ENCODE measurements at regions not wholly inside any gene's neighbourhood (a gene's known extent, or its start where the extent isn't known, plus 50 kb on each side); places are given as distances from the start of the nearest gene placed in this dataset.
"Not testable (repeated sequence)": the region's sequence is repeated elsewhere in the genome, so short reads cannot be mapped to it uniquely, and the experiment has no call there.

DNA sequence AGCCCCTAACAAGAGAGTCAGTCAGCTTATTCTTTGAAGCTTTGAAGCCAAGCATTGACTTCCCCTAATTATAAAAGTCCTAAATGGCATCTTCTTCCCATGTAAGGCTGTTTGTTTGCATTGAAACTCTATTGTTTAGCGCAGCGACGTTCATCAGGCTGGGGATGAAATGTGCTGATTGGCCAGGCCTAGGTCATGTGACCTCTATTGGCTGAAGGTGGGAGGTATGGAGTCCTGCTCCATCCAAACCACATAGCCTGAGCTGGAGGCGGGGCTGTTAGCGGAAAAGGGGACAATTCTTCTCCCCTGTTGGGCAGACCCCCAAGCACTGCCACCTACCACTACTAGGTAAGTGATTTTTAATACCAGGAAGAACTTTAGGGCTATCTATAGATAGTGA is 145.3 kb upstream of the PRR23C start:
- ChIA-PET CTCF (no interaction called here), POLR2A (interaction anchor here (0.6 kb wide), 1 partner anchor 368 kb away, joined by 9 read pairs; no protein-coding TSS in a partner anchor)

DNA sequence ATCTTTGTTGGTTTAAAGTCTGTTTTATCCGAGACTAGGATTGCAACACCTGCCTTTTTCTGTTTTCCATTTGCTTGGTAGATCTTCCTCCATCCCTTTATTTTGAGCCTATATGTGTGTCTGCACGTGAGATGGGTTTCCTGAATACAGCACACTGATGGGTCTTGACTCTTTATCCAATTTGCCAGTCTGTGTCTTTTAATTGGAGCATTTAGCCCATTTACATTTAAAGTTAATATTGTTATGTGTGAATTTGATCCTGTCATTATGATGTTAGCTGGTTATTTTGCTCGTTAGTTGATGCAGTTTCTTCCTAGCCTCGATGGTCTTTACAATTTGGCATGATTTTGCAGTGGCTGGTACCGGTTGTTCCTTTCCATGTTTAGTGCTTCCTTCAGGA is 149.4 kb upstream of the MRPS22 start:
- POLR2A ChIA-PET, CTCF ChIA-PET: not testable (repeated sequence)

DNA sequence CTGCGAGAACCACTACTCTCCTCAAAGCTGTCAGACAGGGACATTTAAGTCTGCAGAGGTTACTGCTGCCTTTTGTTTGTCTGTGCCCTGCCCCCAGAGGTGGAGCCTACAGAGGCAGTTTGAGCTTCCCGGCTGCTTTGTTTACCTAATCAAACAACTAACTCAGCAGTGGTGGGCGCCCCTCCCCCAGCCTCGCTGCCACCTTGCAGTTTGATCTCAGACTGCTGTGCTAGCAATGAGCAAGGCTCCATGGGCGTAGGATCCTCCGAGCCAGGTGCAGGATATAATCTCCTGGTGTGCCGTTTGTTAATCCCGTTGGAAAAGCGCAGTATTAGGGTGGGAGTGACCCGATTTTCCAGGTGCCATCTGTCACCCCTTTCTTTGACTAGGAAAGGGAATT is 147.7 kb upstream of the MRPS22 start:
- CTCF ChIA-PET, POLR2A ChIA-PET: not testable (repeated sequence)

GRCh38 chr3:139197251-139197650 is 146.6 kb upstream of the MRPS22 start:
- POLR2A ChIA-PET, result no interaction called here
- CTCF ChIA-PET, result no interaction called here

DNA sequence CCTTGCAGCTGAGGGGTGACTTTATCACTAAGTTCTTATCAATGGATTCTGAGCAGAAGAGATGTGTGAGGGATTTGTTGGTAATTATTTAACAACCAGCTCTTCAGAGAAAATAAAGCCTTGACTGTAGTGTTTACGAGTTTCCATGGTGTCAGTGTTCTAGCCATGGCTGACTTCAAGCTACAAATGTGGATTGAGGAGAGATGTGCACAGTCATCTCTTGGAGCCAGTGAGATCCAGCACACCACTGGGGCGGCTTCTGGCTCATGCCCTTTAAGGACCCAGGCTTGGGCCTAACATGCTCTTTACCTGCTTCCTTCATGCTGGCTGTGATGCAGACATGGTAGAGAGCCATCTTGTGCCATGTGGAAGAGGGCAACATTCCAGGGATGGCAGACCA is 145.6 kb upstream of the MRPS22 start:
- ChIA-PET CTCF (no interaction called here), POLR2A (no interaction called here)

DNA sequence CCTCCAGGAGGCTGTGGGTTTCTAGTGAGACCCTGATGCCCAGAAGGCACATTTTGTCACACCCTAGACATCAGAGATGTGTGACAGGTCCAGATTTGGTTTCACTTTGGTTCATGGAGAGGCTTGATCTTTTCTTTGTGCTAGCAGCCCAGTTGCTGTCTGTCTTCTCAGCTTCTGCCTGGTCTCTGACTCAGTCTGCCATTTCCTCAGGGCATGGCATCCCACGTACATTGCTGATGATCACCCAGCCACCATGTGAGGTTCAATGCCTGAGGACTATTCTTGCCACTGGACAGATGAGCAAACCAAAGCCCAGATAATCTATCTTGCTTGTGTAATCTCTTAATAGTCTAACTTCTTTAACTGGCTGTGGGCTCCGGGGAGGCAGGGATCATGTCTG is 144.9 kb upstream of the MRPS22 start:
- POLR2A ChIA-PET, result no interaction called here
- CTCF ChIA-PET, result no interaction called here

GRCh38 chr3:139199421-139200010 is 144.3 kb upstream of the MRPS22 start:
- POLR2A ChIA-PET, result no interaction called here
- CTCF ChIA-PET, result no interaction called here

GRCh38 chr3:139201446-139202225 is 142.2 kb upstream of the MRPS22 start:
- ChIA-PET CTCF (no interaction called here), POLR2A (no interaction called here)

DNA sequence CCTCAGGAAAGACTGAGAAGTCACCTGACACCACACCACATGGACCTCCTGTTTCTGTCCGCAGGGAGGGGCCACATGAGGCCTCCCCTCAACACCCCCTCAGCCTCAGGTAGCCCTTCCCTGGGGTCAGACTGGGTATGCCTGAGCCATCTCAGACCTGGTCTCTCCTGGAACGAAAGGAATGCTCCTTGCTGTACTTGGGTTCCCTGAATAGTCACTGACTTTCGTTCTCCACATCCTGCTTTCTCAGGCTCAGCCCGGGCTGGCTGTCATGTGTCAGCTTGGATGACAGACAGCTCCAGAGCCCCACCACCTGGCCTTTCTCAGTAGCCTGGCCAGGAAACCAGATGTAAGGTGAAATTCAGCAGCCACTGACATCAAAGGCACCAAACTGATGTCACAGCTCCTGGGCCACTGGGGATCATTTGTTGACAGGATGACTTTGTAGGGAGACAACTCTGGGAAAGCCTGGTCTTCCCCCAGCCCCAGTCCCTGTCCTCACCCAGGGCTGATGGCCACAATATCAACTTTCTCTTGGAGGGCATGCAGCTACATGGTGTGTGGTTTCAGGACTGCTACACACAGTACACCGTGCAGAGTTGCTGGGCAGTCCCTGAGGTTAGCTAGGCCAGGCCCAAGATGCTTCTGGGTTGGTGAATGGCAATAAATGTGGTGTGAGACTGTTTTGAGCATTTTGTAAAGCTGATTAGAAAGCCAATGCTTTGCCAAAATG is 141.4 kb upstream of the MRPS22 start:
- CTCF ChIA-PET, result no interaction called here
- POLR2A ChIA-PET, result no interaction called here

- ChIA-PET POLR2A (interaction anchor here (0.5 kb wide), 1 partner anchor 85 kb away, joined by 3 read pairs; no protein-coding TSS in a partner anchor), CTCF (no interaction called here)
Observed at GRCh38 chr3:139202959-139203349, 140.9 kb upstream of the MRPS22 start.

- CTCF ChIA-PET, result interaction anchor here (0.5 kb wide), 1 partner anchor 755 kb away, joined by 4 read pairs; no protein-coding TSS in a partner anchor
- POLR2A ChIA-PET, result no interaction called here
Observed at GRCh38 chr3:139203752-139204151, 140.1 kb upstream of the MRPS22 start.

GRCh38 chr3:139204728-139205127 is 139.1 kb upstream of the MRPS22 start:
- POLR2A ChIA-PET, result no interaction called here
- CTCF ChIA-PET, result no interaction called here

GRCh38 chr3:139213936-139214335 is 129.9 kb upstream of the MRPS22 start:
- ChIA-PET POLR2A (no interaction called here), CTCF (no interaction called here)

GRCh38 chr3:139216958-139217357 is 126.9 kb upstream of the MRPS22 start:
- ChIA-PET CTCF (no interaction called here), POLR2A (no interaction called here)

GRCh38 chr3:139217633-139218032 is 126.2 kb upstream of the MRPS22 start:
- ChIA-PET POLR2A (no interaction called here), CTCF (no interaction called here)

DNA sequence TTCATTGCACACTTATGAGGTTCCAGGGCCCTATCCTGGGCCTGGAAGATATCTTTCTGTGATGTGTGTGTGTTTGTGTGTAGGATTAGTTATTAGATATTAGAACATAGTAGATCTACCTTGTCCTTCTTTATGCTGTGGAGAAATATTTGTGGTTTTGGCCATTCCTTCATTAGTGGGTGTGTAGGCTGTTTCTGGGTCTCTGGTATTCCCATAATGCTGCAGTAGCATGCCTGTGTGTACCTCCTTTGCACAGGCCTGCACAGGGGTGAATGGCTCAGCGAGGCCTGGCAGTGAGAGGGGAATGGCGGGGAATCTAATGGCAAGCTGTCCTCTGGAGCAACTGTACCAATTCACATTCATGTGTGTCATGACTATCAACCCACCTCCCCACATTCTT is 125.8 kb upstream of the MRPS22 start:
- POLR2A ChIA-PET, result no interaction called here
- CTCF ChIA-PET, result no interaction called here

- CTCF ChIA-PET, result no interaction called here
- POLR2A ChIA-PET, result no interaction called here
Observed at GRCh38 chr3:139219463-139219862, 124.4 kb upstream of the MRPS22 start.

GRCh38 chr3:139222100-139222657 is 121.6 kb upstream of the MRPS22 start:
- ChIA-PET POLR2A (no interaction called here), CTCF (no interaction called here)

GRCh38 chr3:139225548-139225947 is 118.3 kb upstream of the MRPS22 start:
- POLR2A ChIA-PET, result no interaction called here
- CTCF ChIA-PET, result no interaction called here

- ChIA-PET CTCF (no interaction called here), POLR2A (no interaction called here)
Observed at GRCh38 chr3:139226731-139227130, 117.1 kb upstream of the MRPS22 start.

GRCh38 chr3:139227165-139227564 is 116.7 kb upstream of the MRPS22 start:
- CTCF ChIA-PET, result no interaction called here
- POLR2A ChIA-PET, result no interaction called here
